Mesodermal cell (in vitro differentiated cells): ENCODE measurements at regions not wholly inside any gene's neighbourhood (a gene's known extent, or its start where the extent isn't known, plus 50 kb on each side); places are given as distances from the start of the nearest gene placed in this dataset.
A peak's percentile ranks its signal among the peaks of the same experiment; 100 is the strongest.

ENCODE experiments used
- H3K27ac ChIP-seq: 2 replicates; pipeline ENCODE4 v1.7.0; 2013; ENCODE audit warnings: mild to moderate bottlenecking, low read depth, low read length, moderate library complexity; ENCODE audit not compliant: severe bottlenecking
- H3K36me3 ChIP-seq: 2 replicates; pipeline ENCODE4 v1.7.1; 2013; ENCODE audit warnings: mild to moderate bottlenecking, low read length, moderate library complexity; ENCODE audit not compliant: control insufficient read depth, insufficient read depth
- H3K4me1 ChIP-seq: one replicate; pipeline ENCODE4 v1.7.1; 2013; ENCODE audit warnings: mild to moderate bottlenecking, low read length; ENCODE audit not compliant: insufficient read depth, control insufficient read depth, poor library complexity, severe bottlenecking
- H3K4me3 ChIP-seq: 2 replicates; pipeline ENCODE4 v1.7.0; 2013; ENCODE audit warnings: low read length, control low read depth, mild to moderate bottlenecking; ENCODE audit not compliant: insufficient read depth, poor library complexity, severe bottlenecking; ENCODE audit errors: extremely low read depth
- H3K9me3 ChIP-seq: 2 replicates; pipeline ENCODE4 v1.7.1; 2013; ENCODE audit warnings: mild to moderate bottlenecking, low read length, moderate library complexity; ENCODE audit not compliant: control insufficient read depth
- WGBS, 2 experiments: methylation state at CpG; one replicate each; pipeline ENCODE4 v1.1.5; 2013; ENCODE audit warnings: missing lambda C conversion rate in 2 of 2; ENCODE audit not compliant: insufficient coverage in 2 of 2; 5-methylcytosine and 5-hydroxymethylcytosine counted together

DNA sequence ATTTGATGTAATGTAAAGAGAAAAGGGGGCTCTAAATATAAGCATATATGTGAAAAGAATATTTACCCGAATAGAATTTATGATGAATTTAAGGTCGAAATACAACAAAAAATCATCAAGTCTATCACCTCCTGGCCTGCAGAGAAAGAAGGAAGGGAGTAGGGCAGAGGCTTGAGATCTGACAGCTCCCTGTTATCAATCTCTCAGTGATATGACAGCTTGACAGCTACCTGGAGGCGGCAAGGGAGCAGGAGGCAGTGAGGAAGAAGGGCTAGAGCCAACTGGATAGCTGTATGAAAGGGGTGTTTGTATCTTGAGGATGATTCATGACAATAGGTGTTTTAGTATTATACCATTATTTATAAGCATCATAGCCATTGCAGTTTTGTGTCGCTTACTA is 299.8 kb upstream of the DNAJC19 start:
- H3K9me3 ChIP-seq = no peaks in the 10 kb centered on the region
- no CpG with 5 or more reads among the region's 4 CpGs for WGBS, 2 experiments
- no peaks in the 10 kb centered on the region for H3K4me1 ChIP-seq
- H3K4me3 ChIP-seq = no peak overlapping the region
- H3K36me3 ChIP-seq = no peaks in the 10 kb centered on the region
- no peak overlapping the region for H3K27ac ChIP-seq

DNA sequence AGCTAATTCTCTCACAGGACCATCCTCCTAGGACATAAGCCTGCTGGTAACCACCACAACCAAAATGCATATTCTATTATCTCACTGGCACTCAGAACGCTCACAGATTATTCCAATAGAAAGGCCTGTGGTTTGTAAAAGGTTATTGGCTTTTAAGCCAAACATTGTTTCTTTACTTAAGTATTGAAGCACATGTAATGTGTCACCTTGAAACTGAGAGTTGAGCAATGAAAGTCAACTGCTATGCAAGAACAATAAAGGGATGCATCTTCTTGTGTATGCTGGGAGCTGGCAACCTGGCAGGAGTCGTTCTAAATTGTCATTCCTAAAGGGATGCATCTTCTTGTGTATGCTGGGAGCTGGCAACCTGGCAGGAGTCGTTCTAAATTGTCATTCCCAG is 298.6 kb upstream of the DNAJC19 start:
- Histone ChIP-seq H3K27ac (no peak overlapping the region), H3K4me1 (no peaks in the 10 kb centered on the region), H3K4me3 (no peak overlapping the region), H3K36me3 (no peaks in the 10 kb centered on the region), H3K9me3 (no peaks in the 10 kb centered on the region)
- WGBS, 2 experiments = 100% methylated on average over 1 of the region's 3 CpGs; no CpG with 5 or more reads in 1 of the 2 experiments

GRCh38 chr3:181279239-181279565 is 289.7 kb upstream of the DNAJC19 start:
- Histone ChIP-seq H3K27ac (no peak overlapping the region), H3K4me1 (no peaks in the 10 kb centered on the region), H3K4me3 (no peak overlapping the region), H3K9me3 (no peaks in the 10 kb centered on the region), H3K36me3 (no peaks in the 10 kb centered on the region)
- no CpG with 5 or more reads among the region's 2 CpGs for WGBS, 2 experiments

DNA sequence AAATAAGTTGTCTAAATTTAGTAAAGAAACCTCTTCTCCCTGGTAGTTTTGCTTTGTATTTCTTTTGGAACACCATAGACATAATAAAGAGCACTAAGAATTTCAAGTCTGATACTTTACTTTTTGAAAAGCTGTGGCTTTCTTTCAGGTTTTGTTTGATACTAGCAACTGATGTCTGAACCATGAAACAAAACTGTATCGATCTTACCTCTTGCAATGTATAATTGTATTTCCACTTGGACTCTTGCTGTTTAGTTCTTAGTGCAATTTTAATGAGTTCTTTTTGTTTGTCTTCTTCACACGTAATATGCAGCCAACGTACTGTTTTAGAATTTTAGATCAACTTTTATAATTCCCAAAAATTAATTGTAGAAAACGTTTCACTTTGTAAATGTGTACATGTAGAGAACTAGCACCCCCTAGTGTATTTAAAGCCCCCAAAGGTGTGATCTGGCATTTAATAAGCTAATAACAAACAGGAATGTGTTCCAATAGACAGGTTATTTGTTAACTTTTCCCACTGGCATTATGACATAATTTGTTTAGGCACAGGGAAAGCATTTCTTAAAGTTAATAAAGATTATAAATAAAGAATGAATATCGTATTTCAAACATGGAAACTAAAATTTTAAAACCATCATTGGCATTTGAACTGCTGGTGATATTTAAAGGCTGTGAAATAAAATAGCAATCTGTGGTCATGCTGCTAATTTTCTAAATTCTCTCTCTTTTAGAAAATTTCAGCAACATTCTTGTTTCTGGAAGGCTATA is 289.1 kb upstream of the DNAJC19 start:
- Histone ChIP-seq H3K27ac (no peak overlapping the region), H3K36me3 (no peaks in the 10 kb centered on the region), H3K9me3 (no peaks in the 10 kb centered on the region), H3K4me3 (no peak overlapping the region), H3K4me1 (no peaks in the 10 kb centered on the region)
- WGBS, 2 experiments = no CpG with 5 or more reads among the region's 5 CpGs

DNA sequence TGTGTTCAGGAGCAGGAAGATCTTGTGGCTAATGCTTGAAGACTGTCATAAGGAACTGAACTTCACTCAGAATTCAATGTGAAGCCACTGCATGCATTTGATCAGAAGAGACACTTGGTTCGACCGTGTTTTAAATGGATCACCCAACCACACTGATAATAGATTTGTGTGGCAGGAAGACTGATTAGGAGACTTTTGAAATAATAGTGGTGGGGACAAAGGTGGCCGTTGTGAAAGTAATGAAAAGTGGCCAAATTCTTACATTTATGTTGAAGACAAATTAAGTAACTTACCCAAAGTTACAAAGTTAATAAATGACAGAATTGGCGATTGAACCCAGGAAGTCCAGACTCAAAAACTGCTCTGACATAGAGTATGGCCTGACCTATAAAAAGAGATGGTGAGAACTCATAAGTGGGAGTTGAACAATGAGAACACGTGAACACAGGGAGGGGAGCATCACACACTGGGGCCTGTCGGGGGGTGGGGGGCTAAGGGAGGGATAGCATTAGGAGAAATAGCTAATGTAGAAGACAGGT is 286.9 kb upstream of the DNAJC19 start:
- WGBS, 2 experiments = 87 to 93% methylated on average over 3 of the region's 6 CpGs

DNA sequence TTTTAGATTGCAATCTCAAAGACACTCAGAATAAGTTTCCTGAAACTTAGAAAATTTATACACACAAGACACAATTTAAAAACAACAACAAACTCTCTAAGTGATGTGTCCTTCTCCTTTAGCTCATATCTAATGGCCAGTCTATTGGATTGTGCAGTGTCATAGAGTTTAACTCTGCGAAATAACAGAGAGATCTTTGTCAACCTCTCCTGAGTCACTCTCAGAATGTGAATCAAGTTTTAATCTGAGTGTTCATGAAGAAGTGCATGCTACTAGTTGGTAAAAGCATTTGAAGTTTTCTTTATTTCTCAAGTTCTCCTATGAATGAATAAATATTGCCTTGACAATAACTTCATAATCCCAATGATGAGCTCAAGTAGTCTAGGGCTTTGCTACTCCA is 284.5 kb upstream of the DNAJC19 start:
- Histone ChIP-seq H3K27ac (no peak overlapping the region), H3K36me3 (no peaks in the 10 kb centered on the region), H3K4me1 (no peaks in the 10 kb centered on the region), H3K9me3 (no peaks in the 10 kb centered on the region), H3K4me3 (no peak overlapping the region)
- WGBS, 2 experiments = no CpG with 5 or more reads among the region's 1 CpG

More for the DNA sequence above, 286.9 kb upstream of the DNAJC19 start:
- H3K36me3 ChIP-seq = no peaks in the 10 kb centered on the region
- H3K27ac ChIP-seq = no peak overlapping the region
- no peaks in the 10 kb centered on the region for H3K9me3 ChIP-seq
- no peaks in the 10 kb centered on the region for H3K4me1 ChIP-seq
- no peak overlapping the region for H3K4me3 ChIP-seq

DNA sequence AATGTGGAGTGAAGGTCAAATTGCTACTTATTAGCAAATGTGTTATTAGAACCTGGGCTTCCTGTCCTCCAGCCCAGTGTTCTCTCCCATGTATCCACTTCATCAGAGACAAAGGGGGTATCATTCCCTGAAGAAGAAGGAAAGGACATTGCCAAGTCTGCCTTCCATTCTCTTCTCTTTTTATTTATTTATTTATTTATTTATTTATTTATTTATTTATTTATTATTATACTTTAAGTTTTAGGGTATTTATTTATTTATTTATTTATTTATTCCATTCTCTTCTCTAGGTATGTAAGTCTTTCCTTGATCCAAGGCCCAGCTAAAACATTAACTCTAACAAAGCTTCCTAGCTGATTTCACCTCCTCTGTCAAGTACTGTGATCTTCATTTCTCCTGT is 277.8 kb upstream of the DNAJC19 start:
- Histone ChIP-seq H3K4me3 (no peak overlapping the region), H3K9me3 (no peaks in the 10 kb centered on the region), H3K27ac (no peak overlapping the region), H3K36me3 (no peaks in the 10 kb centered on the region), H3K4me1 (no peaks in the 10 kb centered on the region)

DNA sequence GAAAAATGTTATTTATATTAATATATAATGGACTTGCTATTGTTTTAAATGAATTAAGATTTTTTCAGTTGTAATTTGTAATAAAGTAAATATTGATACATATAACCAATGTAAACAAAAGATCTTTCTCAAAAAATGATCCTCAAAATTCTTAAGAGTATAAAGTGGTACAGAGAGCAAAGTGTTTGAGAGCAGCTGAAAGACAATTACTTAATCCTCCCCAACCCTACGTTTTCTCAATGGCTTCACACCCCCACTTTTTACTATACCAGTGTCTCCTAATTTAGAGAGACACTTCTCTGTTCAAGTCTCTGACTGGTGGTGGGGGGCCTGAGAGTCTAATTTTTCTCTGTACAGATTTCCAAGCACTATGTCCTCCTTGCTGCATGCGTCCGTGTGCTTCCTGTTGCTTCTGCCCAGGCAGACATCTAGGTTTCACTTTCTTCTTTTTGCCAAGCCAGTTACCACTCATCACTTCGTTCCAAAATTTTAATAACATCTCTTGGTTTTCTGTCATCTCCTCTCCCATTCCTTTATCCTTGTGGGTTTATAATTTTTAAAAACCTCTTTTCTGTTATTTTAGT is 276.3 kb upstream of the DNAJC19 start:
- 85 to 100% methylated on average over 2 of the region's 4 CpGs for WGBS, 2 experiments
- no peaks in the 10 kb centered on the region for H3K9me3 ChIP-seq
- H3K4me3 ChIP-seq = no peak overlapping the region
- H3K36me3 ChIP-seq = no peaks in the 10 kb centered on the region
- H3K4me1 ChIP-seq = no peaks in the 10 kb centered on the region
- no peak overlapping the region for H3K27ac ChIP-seq

DNA sequence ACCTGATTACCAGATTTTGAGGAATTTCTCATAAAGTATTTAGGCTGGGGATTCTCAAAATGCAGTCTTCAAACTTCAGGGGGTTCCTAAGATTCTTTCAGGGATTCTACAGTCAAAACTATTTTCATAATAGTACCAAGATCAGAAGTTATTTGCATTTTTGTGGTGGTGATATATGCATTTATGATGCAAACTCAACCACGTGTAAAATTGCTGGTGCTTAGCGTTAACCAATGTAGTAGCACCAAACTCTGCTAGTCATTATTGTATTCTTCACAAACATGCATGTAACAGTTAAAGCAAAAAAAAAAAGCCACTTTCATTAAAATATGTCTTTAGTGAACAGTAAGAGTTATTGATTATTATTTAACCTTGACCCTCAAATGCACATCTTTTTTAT is 274.9 kb upstream of the DNAJC19 start:
- Histone ChIP-seq H3K27ac (no peak overlapping the region), H3K9me3 (no peaks in the 10 kb centered on the region), H3K4me1 (no peaks in the 10 kb centered on the region), H3K36me3 (no peaks in the 10 kb centered on the region), H3K4me3 (no peak overlapping the region)
- WGBS, 2 experiments = no CpG with 5 or more reads among the region's 2 CpGs

- Histone ChIP-seq H3K36me3 (no peaks in the 10 kb centered on the region), H3K4me3 (no peak overlapping the region), H3K27ac (peak overlapping the region; percentile 52), H3K9me3 (no peaks in the 10 kb centered on the region), H3K4me1 (no peaks in the 10 kb centered on the region)
- 56 to 88% methylated on average over 2 of the region's 3 CpGs for WGBS, 2 experiments
Observed at GRCh38 chr3:181253796-181254195, 264.3 kb upstream of the DNAJC19 start.

GRCh38 chr3:181252631-181253030 is 263.1 kb upstream of the DNAJC19 start:
- no peaks in the 10 kb centered on the region for H3K36me3 ChIP-seq
- no peaks in the 10 kb centered on the region for H3K9me3 ChIP-seq
- no peak overlapping the region for H3K27ac ChIP-seq
- H3K4me1 ChIP-seq = no peaks in the 10 kb centered on the region
- no peak overlapping the region for H3K4me3 ChIP-seq
- WGBS, 2 experiments = 66 to 86% methylated on average over 1 to 3 of the region's 3 CpGs
